Astrocyte (in vitro differentiated cells and primary cell): ENCODE measurements at regions not wholly inside any gene's neighbourhood (a gene's known extent, or its start where the extent isn't known, plus 50 kb on each side); places are given as distances from the start of the nearest gene placed in this dataset.

Experiments used
- DNase-seq: peaks from one replicate; pipeline ENCODE4 v3.0.0-alpha.2; 2010; ENCODE audit warnings: low read depth
- FAIRE-seq: peaks from 2 replicates; lab custom pipeline; 2011; peaks lifted over from hg19 to GRCh38; lab: Jason Lieb, UNC
- H2AFZ ChIP-seq: 2 replicates; pipeline ENCODE4 v1.6.0; 2012; ENCODE audit warnings: low read depth, low read length, inconsistent platforms
- H3K27ac ChIP-seq: 2 replicates; pipeline ENCODE4 v1.5.1; 2011; ENCODE audit warnings: low read depth, low read length, inconsistent platforms
- H3K27me3 ChIP-seq: 2 replicates; pipeline ENCODE4 v1.6.0; 2011; ENCODE audit warnings: low read length, inconsistent platforms; ENCODE audit not compliant: insufficient read depth
- H3K36me3 ChIP-seq: 2 replicates; pipeline ENCODE4 v1.5.1; 2011; ENCODE audit warnings: low read length, inconsistent platforms; ENCODE audit not compliant: insufficient read depth
- H3K4me1 ChIP-seq: 2 replicates; pipeline ENCODE4 v1.5.1; 2011; ENCODE audit warnings: low read length, inconsistent platforms; ENCODE audit not compliant: insufficient read depth
- H3K4me2 ChIP-seq: 2 replicates; pipeline ENCODE4 v1.6.0; 2012; ENCODE audit warnings: low read length, inconsistent platforms
- H3K4me3 ChIP-seq: 2 replicates; pipeline ENCODE4 v1.5.1; 2011; ENCODE audit warnings: low read depth, mild to moderate bottlenecking, low read length, inconsistent platforms; ENCODE audit not compliant: insufficient read depth
- H3K79me2 ChIP-seq: 2 replicates; pipeline ENCODE4 v1.6.0; 2012; ENCODE audit warnings: mild to moderate bottlenecking, low read length, inconsistent platforms; ENCODE audit not compliant: insufficient read depth
- H3K9ac ChIP-seq: 2 replicates; pipeline ENCODE4 v1.6.0; 2012; ENCODE audit warnings: mild to moderate bottlenecking, low read length, inconsistent platforms
- H3K9me3 ChIP-seq: 2 replicates; pipeline ENCODE4 v1.5.1; 2012; ENCODE audit warnings: low read depth, mild to moderate bottlenecking, low read length, inconsistent platforms; ENCODE audit not compliant: insufficient read depth
- H4K20me1 ChIP-seq: 2 replicates; pipeline ENCODE4 v1.6.0; 2012; ENCODE audit warnings: low read length, inconsistent platforms; ENCODE audit not compliant: insufficient read depth
- H3K27ac Mint-ChIP-seq: one replicate; pipeline ENCODE4 v1.8.0; 2021; ENCODE audit warnings: mild to moderate bottlenecking, mixed read lengths; ENCODE audit not compliant: unreplicated experiment
- H3K27me3 Mint-ChIP-seq: one replicate; pipeline ENCODE4 v1.8.0; 2021; ENCODE audit warnings: low read depth, mixed read lengths; ENCODE audit not compliant: unreplicated experiment
- H3K36me3 Mint-ChIP-seq: one replicate; pipeline ENCODE4 v1.8.0; 2021; ENCODE audit warnings: low read depth, mixed read lengths; ENCODE audit not compliant: unreplicated experiment
- H3K4me1 Mint-ChIP-seq: one replicate; pipeline ENCODE4 v1.8.0; 2021; ENCODE audit warnings: low read depth, mixed read lengths; ENCODE audit not compliant: unreplicated experiment
- H3K4me3 Mint-ChIP-seq: one replicate; pipeline ENCODE4 v1.8.0; 2021; ENCODE audit warnings: mild to moderate bottlenecking, moderate library complexity, mixed read lengths; ENCODE audit not compliant: unreplicated experiment
- H3K9me3 Mint-ChIP-seq: one replicate; pipeline ENCODE4 v1.8.0; 2021; ENCODE audit warnings: mild to moderate bottlenecking, mixed read lengths; ENCODE audit not compliant: unreplicated experiment
- CTCF ChIP-seq: IDR thresholded peaks from 2 replicates; pipeline ENCODE4 v1.5.1; 2011; ENCODE audit warnings: low read depth, mild to moderate bottlenecking, inconsistent platforms, low read length, moderate library complexity; ENCODE audit not compliant: insufficient read depth
- EZH2 ChIP-seq: IDR thresholded peaks from 2 replicates; pipeline ENCODE4 v1.6.1; 2012; ENCODE audit warnings: mild to moderate bottlenecking, low read length, inconsistent platforms; ENCODE audit not compliant: insufficient read depth

DNA sequence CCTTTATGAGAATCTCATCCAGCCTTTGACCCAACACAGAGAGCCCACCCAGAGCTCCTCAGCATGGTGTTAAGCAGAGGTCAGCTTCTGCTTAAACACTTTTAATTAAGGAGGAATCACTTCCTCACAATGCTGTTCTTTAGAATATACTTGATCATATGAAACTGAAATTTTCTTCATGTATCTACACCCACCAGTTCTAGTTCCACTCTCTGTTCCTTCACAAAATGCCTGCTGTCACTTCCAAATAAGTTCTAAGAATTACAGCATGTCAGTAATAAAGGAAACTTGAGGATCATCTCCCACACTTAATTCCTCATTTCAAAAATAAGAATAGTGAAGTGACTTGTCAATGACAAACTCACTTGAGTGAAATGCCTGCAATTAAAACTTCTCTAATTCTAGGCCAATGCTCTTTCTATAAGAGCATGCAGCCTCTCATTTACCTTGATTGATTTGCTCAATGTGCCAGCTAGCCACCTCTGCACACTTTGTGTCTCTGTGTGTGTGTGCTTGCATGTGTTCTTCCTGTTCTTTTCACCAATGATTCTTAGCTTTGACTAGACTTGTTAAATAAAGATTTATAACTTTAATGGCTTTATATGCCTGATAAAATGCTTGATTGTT lies 356.3 kb downstream of the PLPP3 start:
- DNase-seq (no peak), FAIRE-seq (no peak)
- Mint-ChIP-seq H3K27ac (no peak overlapping the region), H3K4me1 (no peaks in the 10 kb centered on the region), H3K36me3 (no peaks in the 10 kb centered on the region), H3K4me3 (no peak overlapping the region), H3K9me3 (no peaks in the 10 kb centered on the region), H3K27me3 (no peaks in the 10 kb centered on the region)
- no peaks in the 10 kb centered on the region for H3K4me1 ChIP-seq
- no peak overlapping the region for H3K4me3 ChIP-seq
- H3K27ac ChIP-seq = no peak overlapping the region
- no peaks in the 10 kb centered on the region for H3K36me3 ChIP-seq
- H3K4me2 ChIP-seq = no peak overlapping the region
- H3K9me3 ChIP-seq = no peaks in the 10 kb centered on the region
- H3K27me3 ChIP-seq = no peaks in the 10 kb centered on the region
- H2AFZ ChIP-seq = no peak overlapping the region
- no peak overlapping the region for H3K9ac ChIP-seq
- H3K79me2 ChIP-seq = no peaks in the 10 kb centered on the region
- H4K20me1 ChIP-seq = no peaks in the 10 kb centered on the region
- TF ChIP-seq CTCF = no peak
- TF ChIP-seq EZH2 = no peak

GRCh38 chr1:56220021-56220420 lies 359.3 kb downstream of the PLPP3 start:
- no peak overlapping the region for H2AFZ ChIP-seq
- no peaks in the 10 kb centered on the region for H4K20me1 ChIP-seq
- H3K9ac ChIP-seq = no peak overlapping the region
- no peak overlapping the region for H3K4me3 ChIP-seq
- no peaks in the 10 kb centered on the region for H3K4me1 Mint-ChIP-seq
- no peaks in the 10 kb centered on the region for H3K9me3 Mint-ChIP-seq
- no peak overlapping the region for H3K27ac ChIP-seq
- H3K4me1 ChIP-seq = no peaks in the 10 kb centered on the region
- H3K4me2 ChIP-seq = no peak overlapping the region
- H3K9me3 ChIP-seq = no peaks in the 10 kb centered on the region
- no peak for DNase-seq
- no peaks in the 10 kb centered on the region for H3K27me3 ChIP-seq
- no peak overlapping the region for H3K4me3 Mint-ChIP-seq
- no peak for FAIRE-seq
- no peaks in the 10 kb centered on the region for H3K36me3 Mint-ChIP-seq
- no peak overlapping the region for H3K27ac Mint-ChIP-seq
- TF ChIP-seq EZH2 (no peak), CTCF (no peak)
- H3K36me3 ChIP-seq = no peaks in the 10 kb centered on the region
- H3K79me2 ChIP-seq = no peaks in the 10 kb centered on the region
- no peaks in the 10 kb centered on the region for H3K27me3 Mint-ChIP-seq

- H3K27me3 Mint-ChIP-seq = no peaks in the 10 kb centered on the region
- Histone ChIP-seq H3K36me3 (no peaks in the 10 kb centered on the region), H3K27me3 (no peaks in the 10 kb centered on the region), H3K27ac (no peak overlapping the region), H3K4me2 (no peak overlapping the region), H3K4me3 (no peak overlapping the region), H3K4me1 (no peaks in the 10 kb centered on the region), H3K9ac (no peak overlapping the region), H3K9me3 (no peaks in the 10 kb centered on the region), H4K20me1 (no peaks in the 10 kb centered on the region), H2AFZ (no peak overlapping the region), H3K79me2 (no peaks in the 10 kb centered on the region)
- H3K27ac Mint-ChIP-seq = no peak overlapping the region
- no peak for DNase-seq
- H3K4me1 Mint-ChIP-seq = no peaks in the 10 kb centered on the region
- H3K4me3 Mint-ChIP-seq = no peak overlapping the region
- no peak for TF ChIP-seq CTCF
- no peak for TF ChIP-seq EZH2
- H3K9me3 Mint-ChIP-seq = no peaks in the 10 kb centered on the region
- no peak for FAIRE-seq
- no peaks in the 10 kb centered on the region for H3K36me3 Mint-ChIP-seq
Observed at GRCh38 chr1:56218023-56218422, 361.3 kb downstream of the PLPP3 start.
